Peyer's patch (tissue), 4 donors: ENCODE measurements at regions not wholly inside any gene's neighbourhood (a gene's known extent, or its start where the extent isn't known, plus 50 kb on each side); places are given as distances from the start of the nearest gene placed in this dataset.

Source experiments
- CTCF ChIP-seq, 6 experiments: fragments of 450-650 bp in 4 of 6; fragments of 200-600 bp in 2 of 6; sonication (generic) in 1 of 6; IDR thresholded peaks; one replicate each; pipeline ENCODE4 v1.5.1; 2017 to 2019; ENCODE audit warnings: antibody characterized with exemption in 6 of 6, mild to moderate bottlenecking in 3 of 6, moderate library complexity in 1 of 6
- POLR2A ChIP-seq, 2 donors: fragments of 450-650 bp; IDR thresholded peaks; one replicate each; pipeline ENCODE4 v1.5.1; 2017; ENCODE audit warnings: antibody characterized with exemption in 2 of 2, mild to moderate bottlenecking in 2 of 2, moderate library complexity in 2 of 2

DNA sequence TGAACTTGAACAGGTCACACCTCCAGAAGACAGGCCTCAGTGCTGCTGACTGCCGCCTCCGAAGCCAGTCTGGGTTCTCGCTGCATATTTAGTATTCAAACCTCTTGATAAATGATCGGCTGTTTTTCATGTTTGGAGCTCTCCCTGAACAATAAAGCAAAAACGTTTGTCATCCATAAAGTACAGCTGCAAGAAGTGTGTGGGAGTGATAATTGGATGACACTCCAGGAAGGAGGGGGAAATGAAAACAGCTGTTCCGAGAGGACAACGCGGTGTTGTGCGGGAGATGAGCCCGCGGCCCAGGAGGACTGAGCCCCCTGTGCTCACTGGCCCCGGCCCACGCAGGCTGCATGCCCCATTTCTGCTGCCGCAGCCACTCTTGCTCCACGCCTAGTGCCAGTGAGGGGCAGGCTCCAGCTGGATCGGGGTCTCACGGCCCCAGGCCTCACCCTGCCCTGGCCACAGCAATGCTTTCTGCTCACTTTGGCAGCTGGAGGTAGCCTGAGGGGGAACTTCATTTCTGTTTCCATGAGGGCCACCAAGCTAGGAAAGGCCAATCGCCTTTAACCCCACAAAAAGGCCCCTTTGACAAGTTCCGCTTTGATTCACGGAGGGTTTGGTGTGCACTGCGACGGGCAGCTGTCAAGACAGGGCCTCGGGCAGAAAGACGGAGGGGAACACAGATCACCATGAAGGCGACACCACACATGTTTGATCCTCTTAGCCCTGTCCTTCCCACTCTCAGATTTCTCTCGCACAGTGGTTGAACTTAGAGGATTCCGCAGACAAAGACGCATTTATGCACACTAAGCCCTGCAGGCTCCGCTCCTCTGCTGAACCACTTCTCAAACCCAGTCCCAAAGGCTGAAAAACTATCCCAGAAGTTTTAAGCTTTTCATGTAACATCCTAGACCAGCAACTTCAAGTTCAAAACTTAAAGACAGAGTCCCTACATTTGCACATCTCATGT lies 537.6 kb downstream of the EFNB2 start:
- no peak for TF ChIP-seq CTCF (IDR thresholded peaks at IDR 0.05)
- TF ChIP-seq POLR2A (IDR thresholded peaks at IDR 0.05), result no peak
